SK-N-SH treated with all-trans-retinoic acid at 6 μM for 48 hours (cell line): ENCODE measurements at regions not wholly inside any gene's neighbourhood (a gene's known extent, or its start where the extent isn't known, plus 50 kb on each side); places are given as distances from the start of the nearest gene placed in this dataset.

Experiments
- ATAC-seq: fragments of 200-7000 bp; cut with Tn5 transposase; 3 replicates; pipeline ENCODE4 v1.9.1; 2020; ENCODE audit warnings: mild to moderate bottlenecking, moderate library complexity
- ARNTL ChIP-seq: fragments of 450-650 bp; formaldehyde crosslinking; IDR thresholded peaks from 2 replicates; pipeline ENCODE4 v1.5.0; 2020; ENCODE audit warnings: low read depth, mild to moderate bottlenecking, moderate library complexity, borderline replicate concordance
- BACH2 ChIP-seq: fragments of 250-450 bp; sonication (Bioruptor Pico); IDR thresholded peaks from 2 replicates; pipeline ENCODE4 v1.9.0; 2021; ENCODE audit warnings: mild to moderate bottlenecking, borderline replicate concordance
- CSDC2 ChIP-seq: fragments of 250-450 bp; sonication (Bioruptor Pico); IDR thresholded peaks from 2 replicates; pipeline ENCODE4 v1.5.0; 2020; ENCODE audit warnings: mild to moderate bottlenecking, moderate library complexity
- ESRRG ChIP-seq: fragments of 250-450 bp; sonication (Bioruptor Pico); IDR thresholded peaks from 2 replicates; pipeline ENCODE4 v1.6.1; 2021; ENCODE audit warnings: mild to moderate bottlenecking
- GLIS3 ChIP-seq: fragments of 250-450 bp; sonication (Bioruptor Pico); IDR thresholded peaks from 2 replicates; pipeline ENCODE4 v1.5.0; 2020; ENCODE audit warnings: mild to moderate bottlenecking, moderate library complexity
- ISL1 ChIP-seq: fragments of 250-450 bp; sonication (Bioruptor Pico); IDR thresholded peaks from 2 replicates; pipeline ENCODE4 v2.1.2; 2022; ENCODE audit warnings: mild to moderate bottlenecking, moderate library complexity
- OSR1 ChIP-seq: fragments of 250-450 bp; sonication (Bioruptor Pico); IDR thresholded peaks from 2 replicates; pipeline ENCODE4 v1.8.0; 2022; ENCODE audit warnings: moderate library complexity, mild to moderate bottlenecking, inconsistent platforms
- POU6F1 ChIP-seq: fragments of 250-450 bp; sonication (Bioruptor Pico); IDR thresholded peaks from 2 replicates; pipeline ENCODE4 v1.8.0; 2021; ENCODE audit warnings: low read depth, mild to moderate bottlenecking, moderate library complexity, borderline replicate concordance
- RARB ChIP-seq: fragments of 250-450 bp; sonication (Bioruptor Pico); IDR thresholded peaks from 2 replicates; pipeline ENCODE4 v1.8.0; 2021; ENCODE audit warnings: mild to moderate bottlenecking, moderate library complexity
- SNAI2 ChIP-seq: fragments of 250-450 bp; sonication (Bioruptor Pico); IDR thresholded peaks from 2 replicates; pipeline ENCODE4 v1.5.0; 2020; ENCODE audit warnings: mild to moderate bottlenecking, moderate library complexity
- TCF4 ChIP-seq: fragments of 250-450 bp; sonication (Bioruptor Pico); IDR thresholded peaks from 2 replicates; pipeline ENCODE4 v1.8.0; 2021; ENCODE audit warnings: mild to moderate bottlenecking, moderate library complexity, borderline replicate concordance
- TOX ChIP-seq: fragments of 250-450 bp; sonication (Bioruptor Pico); IDR thresholded peaks from 2 replicates; pipeline ENCODE4 v1.8.0; 2021; ENCODE audit warnings: mild to moderate bottlenecking, moderate library complexity, borderline replicate concordance
- TSHZ2 ChIP-seq: fragments of 250-450 bp; sonication (Bioruptor Pico); IDR thresholded peaks from 2 replicates; pipeline ENCODE4 v1.5.0; 2020; ENCODE audit warnings: mild to moderate bottlenecking, moderate library complexity
- ZFP3 ChIP-seq: fragments of 250-450 bp; sonication (Bioruptor Pico); IDR thresholded peaks from 2 replicates; pipeline ENCODE4 v1.5.0; 2020; ENCODE audit warnings: mild to moderate bottlenecking, moderate library complexity
- ZFP30 ChIP-seq: fragments of 450-650 bp; formaldehyde crosslinking; IDR thresholded peaks from 2 replicates; pipeline ENCODE4 v1.5.0; 2022; ENCODE audit warnings: mild to moderate bottlenecking, moderate library complexity
- ZNF565 ChIP-seq: fragments of 450-650 bp; formaldehyde crosslinking; conservative IDR thresholded peaks from 2 replicates; pipeline ENCODE4 v1.5.0; 2020; ENCODE audit warnings: low read depth, mild to moderate bottlenecking, moderate library complexity
- ZNF70 ChIP-seq: fragments of 450-650 bp; formaldehyde crosslinking; IDR thresholded peaks from 2 replicates; pipeline ENCODE4 v1.5.0; 2020; ENCODE audit warnings: mild to moderate bottlenecking, moderate library complexity
- ZNF8 ChIP-seq: fragments of 450-650 bp; formaldehyde crosslinking; IDR thresholded peaks from 2 replicates; pipeline ENCODE4 v1.5.0; 2020; ENCODE audit warnings: mild to moderate bottlenecking, moderate library complexity
- TF ChIP-seq, protein P1 (sequence below): fragments of 250-450 bp; sonication (Bioruptor Pico); IDR thresholded peaks from 2 replicates; pipeline ENCODE4 v1.5.1; 2020; ENCODE audit warnings: low read depth, mild to moderate bottlenecking, moderate library complexity

DNA sequence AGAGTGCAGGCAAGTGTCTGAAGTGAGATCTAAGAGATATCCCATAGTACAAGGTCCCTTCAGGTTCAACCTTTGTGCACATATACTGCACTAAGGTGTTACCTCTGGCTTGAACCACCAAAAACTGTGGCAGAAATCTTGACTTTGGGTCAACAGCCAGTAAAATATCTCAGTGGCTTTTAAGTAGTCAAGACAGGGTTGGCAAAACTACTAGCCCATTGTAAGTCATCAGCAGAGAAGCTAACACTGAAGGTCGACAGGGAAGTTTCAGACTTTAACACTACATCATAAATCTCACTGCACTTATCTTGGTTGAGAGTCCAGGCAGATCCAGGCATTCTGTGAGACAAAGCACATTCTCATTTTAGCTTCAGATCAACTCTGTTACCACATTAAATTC lies 1684.7 kb downstream of the HACE1 start:
- ATAC-seq = no peak

GRCh38 chr6:103167345-103168071 lies 1692.2 kb downstream of the HACE1 start:
- ATAC-seq = no peak
- TF ChIP-seq ZNF565 (CRISPR knock-in tag) (no peak), BACH2 (CRISPR knock-in tag) (no peak), GLIS3 (CRISPR knock-in tag) (no peak), ESRRG (CRISPR knock-in tag) (no peak)
- TF ChIP-seq, all 23 proteins: peak for 0

More for the DNA sequence above, 1684.7 kb downstream of the HACE1 start:
- TF ChIP-seq, protein P1, sequence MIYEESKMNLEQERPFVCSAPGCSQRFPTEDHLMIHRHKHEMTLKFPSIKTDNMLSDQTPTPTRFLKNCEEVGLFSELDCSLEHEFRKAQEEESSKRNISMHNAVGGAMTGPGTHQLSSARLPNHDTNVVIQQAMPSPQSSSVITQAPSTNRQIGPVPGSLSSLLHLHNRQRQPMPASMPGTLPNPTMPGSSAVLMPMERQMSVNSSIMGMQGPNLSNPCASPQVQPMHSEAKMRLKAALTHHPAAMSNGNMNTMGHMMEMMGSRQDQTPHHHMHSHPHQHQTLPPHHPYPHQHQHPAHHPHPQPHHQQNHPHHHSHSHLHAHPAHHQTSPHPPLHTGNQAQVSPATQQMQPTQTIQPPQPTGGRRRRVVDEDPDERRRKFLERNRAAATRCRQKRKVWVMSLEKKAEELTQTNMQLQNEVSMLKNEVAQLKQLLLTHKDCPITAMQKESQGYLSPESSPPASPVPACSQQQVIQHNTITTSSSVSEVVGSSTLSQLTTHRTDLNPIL (CRISPR knock-in tag) = no peak
- TF ChIP-seq ZFP3 (no peak), RARB (no peak), ZNF565 (CRISPR knock-in tag) (no peak), BACH2 (CRISPR knock-in tag) (no peak), ISL1 (no peak), GLIS3 (CRISPR knock-in tag) (no peak), ARNTL (CRISPR knock-in tag) (no peak), CSDC2 (CRISPR knock-in tag) (no peak), TCF4 (CRISPR knock-in tag) (no peak)

DNA sequence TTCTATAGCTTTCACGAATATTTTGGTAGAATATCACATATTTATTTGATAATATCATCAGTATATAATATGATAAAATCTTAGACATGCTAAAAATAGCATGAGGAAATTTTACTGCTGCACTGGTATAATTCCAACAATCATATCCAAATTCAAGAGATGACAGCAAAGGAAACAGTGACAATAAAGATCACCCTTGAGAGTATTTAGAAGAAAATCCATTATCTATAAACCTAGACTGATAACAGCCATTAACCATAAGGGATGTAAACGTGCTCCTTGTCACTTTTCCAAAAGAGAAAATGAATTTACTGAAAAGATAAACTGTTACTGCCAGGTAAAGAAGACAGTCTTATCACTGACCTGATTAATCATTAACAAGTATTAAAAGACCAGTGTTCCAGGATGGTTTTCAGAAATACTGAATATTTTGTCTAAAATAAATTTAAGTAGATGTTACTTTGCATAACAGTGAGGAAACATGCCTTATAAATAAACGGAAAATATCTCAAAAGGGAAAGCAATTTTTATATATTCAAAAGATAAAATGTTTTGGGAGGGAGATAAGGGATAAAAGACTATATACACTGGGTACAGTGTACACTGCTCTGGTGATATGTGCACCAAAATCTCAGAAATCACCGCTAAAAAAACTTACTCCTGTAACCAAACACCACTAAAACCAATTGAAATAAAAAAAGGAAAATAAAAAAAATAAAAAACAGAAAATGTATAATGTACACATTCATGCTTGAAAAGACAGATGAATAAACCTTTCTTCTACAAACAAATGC lies 1704.7 kb downstream of the HACE1 start:
- no peak for ATAC-seq
- TF ChIP-seq ISL1 = peak; percentile 44; the same call in 1 of the 2 replicates
- no peak for TF ChIP-seq OSR1
- no peak for TF ChIP-seq ZFP30 (CRISPR knock-in tag)
- no peak for TF ChIP-seq SNAI2 (CRISPR knock-in tag)
- no peak for TF ChIP-seq POU6F1
- no peak for TF ChIP-seq TOX (CRISPR knock-in tag)
- no peak for TF ChIP-seq BACH2 (CRISPR knock-in tag)
- no peak for TF ChIP-seq TSHZ2 (CRISPR knock-in tag)

DNA sequence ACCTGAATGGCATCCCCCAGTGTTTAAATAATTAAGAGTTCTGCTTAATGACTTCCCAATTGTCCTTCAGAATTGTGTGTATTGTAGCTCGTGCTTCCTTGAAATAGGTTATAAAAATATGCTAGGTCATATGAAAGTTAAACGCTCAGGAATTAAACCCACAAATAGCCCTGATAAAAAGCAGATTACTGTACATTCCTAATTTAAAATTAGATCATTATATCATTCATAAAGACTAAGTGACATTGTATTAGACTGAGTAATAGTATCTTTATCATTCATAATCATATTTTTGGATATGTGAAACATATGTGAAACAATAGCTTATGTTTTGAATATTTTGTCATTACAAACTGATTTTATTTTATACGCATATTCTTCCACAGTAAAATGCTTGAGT lies 1706.7 kb downstream of the HACE1 start:
- peak; percentile 51; the same call in 2 of the 3 replicates for ATAC-seq
- TF ChIP-seq ISL1 = peak; percentile 96
- TF ChIP-seq RARB = no peak
- peak; percentile 30; the same call in 1 of the 2 replicates for TF ChIP-seq TSHZ2 (CRISPR knock-in tag)
- no peak for TF ChIP-seq GLIS3 (CRISPR knock-in tag)
- TF ChIP-seq, protein P1 (CRISPR knock-in tag) = peak; percentile 87
- no peak for TF ChIP-seq OSR1
- no peak for TF ChIP-seq ZFP30 (CRISPR knock-in tag)
- TF ChIP-seq ZFP3 = no peak
- TF ChIP-seq ESRRG (CRISPR knock-in tag) = peak; percentile 23; the same call in 1 of the 2 replicates
- no peak for TF ChIP-seq ARNTL (CRISPR knock-in tag)
- TF ChIP-seq TCF4 (CRISPR knock-in tag) = peak; percentile 67
- TF ChIP-seq ZNF70 (CRISPR knock-in tag) = no peak
- no peak for TF ChIP-seq ZNF8 (CRISPR knock-in tag)
- no peak for TF ChIP-seq POU6F1
